Common myeloid progenitor, CD34-positive (primary cell): ENCODE measurements at regions not wholly inside any gene's neighbourhood (a gene's known extent, or its start where the extent isn't known, plus 50 kb on each side); places are given as distances from the start of the nearest gene placed in this dataset.

Experiments used
- CTCF ChIA-PET: fragments of 350-600 bp; sonication (Branson Sonifier 250); formaldehyde crosslinking; loops from one replicate; lab custom pipeline; 2021; ENCODE audit warnings: antibody characterized with exemption; lab: Charles Lee
- POLR2A ChIA-PET: fragments of 350-600 bp; sonication (Branson Sonifier 250); formaldehyde crosslinking; loops from one replicate; lab custom pipeline; 2021; ENCODE audit warnings: antibody characterized with exemption; lab: Charles Lee
- DNase-seq, 3 donors: peaks; one replicate each; pipeline versions ENCODE4 v3.0.0 to v3.0.0-alpha.2; 2013
- H3K27ac ChIP-seq, 2 experiments: 1 replicate in 1 of 2; 2 replicates in 1 of 2; pipeline ENCODE4 v1.7.0; 2013; ENCODE audit warnings: inconsistent platforms in 2 of 2, low read length in 2 of 2, mild to moderate bottlenecking in 2 of 2, low read depth in 1 of 2, moderate library complexity in 1 of 2; ENCODE audit not compliant: severe bottlenecking in 2 of 2, insufficient read depth in 1 of 2, poor library complexity in 1 of 2
- H3K27me3 ChIP-seq, 5 experiments: replicated peaks in 2 of 5; 1 replicate in 3 of 5; 2 replicates in 2 of 5; pipeline versions ENCODE4 v1.6.1 to v1.7.0; 2013; ENCODE audit warnings: low read length in 4 of 5, mild to moderate bottlenecking in 2 of 5, moderate library complexity in 2 of 5, inconsistent platforms in 1 of 5; ENCODE audit not compliant: insufficient read depth in 5 of 5, control insufficient read depth in 4 of 5
- H3K36me3 ChIP-seq, 4 experiments: 1 replicate in 2 of 4; 2 replicates in 2 of 4; pipeline versions ENCODE4 v1.6.1 to v1.7.0; 2013; ENCODE audit warnings: low read length in 3 of 4, control low read depth in 1 of 4, mild to moderate bottlenecking in 1 of 4; ENCODE audit not compliant: control insufficient read depth in 4 of 4, insufficient read depth in 4 of 4
- H3K4me1 ChIP-seq, 4 experiments: 1 replicate in 3 of 4; 2 replicates in 1 of 4; pipeline versions ENCODE4 v1.6.1 to v1.7.1; 2013; ENCODE audit warnings: low read length in 3 of 4, mild to moderate bottlenecking in 3 of 4, control low read depth in 1 of 4, inconsistent platforms in 1 of 4, moderate library complexity in 1 of 4; ENCODE audit not compliant: control insufficient read depth in 4 of 4, insufficient read depth in 4 of 4; ENCODE audit errors: control extremely low read depth in 1 of 4
- H3K4me3 ChIP-seq, 7 experiments: 1 replicate in 4 of 7; 2 replicates in 3 of 7; pipeline versions ENCODE4 v1.5.1 to v1.7.0; 2013; ENCODE audit warnings: mild to moderate bottlenecking in 7 of 7, low read length in 6 of 7, moderate library complexity in 6 of 7, inconsistent platforms in 2 of 7, low read depth in 2 of 7, control low read depth in 1 of 7; ENCODE audit not compliant: insufficient read depth in 4 of 7, control insufficient read depth in 1 of 7; ENCODE audit errors: extremely low read depth in 1 of 7
- H3K9me3 ChIP-seq, 5 experiments: 1 replicate in 4 of 5; 2 replicates in 1 of 5; pipeline versions ENCODE4 v1.6.1 to v1.7.1; 2013; ENCODE audit warnings: low read length in 4 of 5, mild to moderate bottlenecking in 2 of 5, inconsistent platforms in 1 of 5, low read depth in 1 of 5, moderate library complexity in 1 of 5; ENCODE audit not compliant: control insufficient read depth in 4 of 5, insufficient read depth in 2 of 5; ENCODE audit errors: control extremely low read depth in 1 of 5
- WGBS: methylation state at CpG from one replicate; pipeline ENCODE4 v1.1.5; 2013; ENCODE audit not compliant: insufficient coverage; 5-methylcytosine and 5-hydroxymethylcytosine counted together

DNA sequence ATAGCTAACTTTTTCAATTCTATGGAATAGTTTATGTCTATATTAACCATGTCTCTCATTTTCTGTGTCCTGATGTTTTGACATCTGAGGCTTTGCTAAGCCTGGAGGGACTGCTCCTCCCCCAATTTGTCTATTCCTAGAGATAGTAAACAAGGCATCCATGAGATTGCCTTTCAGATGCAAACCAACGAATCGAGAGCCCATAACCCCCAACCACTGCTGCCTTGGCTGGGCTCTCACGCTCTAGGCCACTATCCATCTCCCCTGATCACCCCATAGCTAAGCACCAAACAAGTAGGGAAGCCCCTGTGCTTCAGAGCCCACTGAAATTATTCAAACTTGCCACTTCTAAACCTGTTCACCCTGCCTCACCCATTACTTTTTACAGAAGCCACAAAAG lies 437.7 kb downstream of the SETD4 start:
- peaks cover 0 to 4% (median 2%) of the 10 kb centered on the region in 5 experiments for H3K9me3 ChIP-seq
- WGBS = 100% methylated on average over 2 of the region's 3 CpGs
- H3K36me3 ChIP-seq = no peaks in the 10 kb centered on the region
- ChIA-PET CTCF (no interaction called here), POLR2A (no interaction called here)
- no peak overlapping the region for H3K4me3 ChIP-seq
- no peaks in the 10 kb centered on the region for H3K27me3 ChIP-seq
- H3K4me1 ChIP-seq = no peaks in the 10 kb centered on the region
- DNase-seq = no peak
- H3K27ac ChIP-seq = no peak overlapping the region

GRCh38 chr21:35619184-35619583 lies 441.1 kb downstream of the SETD4 start:
- WGBS = 94% methylated on average over 2 of the region's 2 CpGs
- H3K9me3 ChIP-seq = peaks cover 0 to 4% (median 2%) of the 10 kb centered on the region in 5 experiments
- H3K27me3 ChIP-seq = no peaks in the 10 kb centered on the region
- CTCF ChIA-PET = no interaction called here
- no peaks in the 10 kb centered on the region for H3K36me3 ChIP-seq
- DNase-seq = peak in 1 of 3 donors; percentile 8
- no peak overlapping the region for H3K4me3 ChIP-seq
- no peak overlapping the region for H3K27ac ChIP-seq
- peaks cover 0 to 6% (median 5%) of the 10 kb centered on the region in 4 experiments for H3K4me1 ChIP-seq
- POLR2A ChIA-PET = no interaction called here

GRCh38 chr21:35617491-35617890 lies 442.8 kb downstream of the SETD4 start:
- H3K4me1 ChIP-seq = peaks cover 0 to 6% (median 5%) of the 10 kb centered on the region in 4 experiments
- no peak for DNase-seq
- ChIA-PET CTCF (interaction anchor here (1.1 kb wide), 1 partner anchor 871 kb away, joined by 4 read pairs; no protein-coding TSS in a partner anchor), POLR2A (interaction anchor here (0.7 kb wide), 1 partner anchor 10 kb away, joined by 3 read pairs; no protein-coding TSS in a partner anchor)
- no CpG with 5 or more reads among the region's 3 CpGs for WGBS
- no peak overlapping the region for H3K27ac ChIP-seq
- H3K4me3 ChIP-seq = no peak overlapping the region
- no peaks in the 10 kb centered on the region for H3K27me3 ChIP-seq
- peaks cover 0 to 2% (median 0%) of the 10 kb centered on the region in 5 experiments for H3K9me3 ChIP-seq
- no peaks in the 10 kb centered on the region for H3K36me3 ChIP-seq

DNA sequence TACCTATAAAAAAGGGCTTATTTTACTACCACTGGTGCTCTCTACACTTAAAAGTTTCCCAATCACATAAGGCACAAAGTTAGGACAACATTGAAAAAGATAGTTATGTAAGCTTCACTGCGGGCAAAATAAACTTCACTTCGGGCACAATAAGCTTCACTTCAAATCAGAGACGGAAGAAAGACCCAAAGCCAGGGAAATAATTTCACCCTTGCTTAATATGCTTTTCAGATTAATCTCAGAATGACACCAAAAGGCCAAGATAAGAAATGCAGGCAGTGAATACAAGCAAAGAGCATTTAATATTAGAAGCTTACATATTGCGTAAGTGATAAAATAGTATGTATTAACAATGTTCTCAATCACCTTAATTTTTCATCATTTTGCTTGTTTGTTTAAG lies 444.2 kb downstream of the SETD4 start:
- H3K27ac ChIP-seq = no peak overlapping the region

DNA sequence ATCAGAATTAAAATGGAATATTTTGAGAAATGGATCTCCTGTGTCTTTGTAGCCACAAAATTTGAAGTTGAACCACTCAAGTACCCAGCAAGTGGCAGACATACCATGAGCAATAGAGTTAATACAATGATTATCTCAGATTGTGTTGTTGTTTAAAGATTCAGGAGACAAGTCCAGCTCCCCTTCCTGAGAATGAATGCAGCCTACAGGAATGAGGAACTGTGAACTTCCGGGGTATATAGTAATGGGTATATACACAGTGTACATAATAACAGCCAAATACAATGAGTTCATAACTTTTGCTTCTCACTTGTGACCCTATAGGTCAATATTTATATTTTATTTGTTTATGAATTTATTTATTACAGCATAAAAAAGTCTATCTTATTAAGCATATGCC lies 445.0 kb downstream of the SETD4 start:
- no CpG with 5 or more reads among the region's 1 CpG for WGBS
- peaks cover 0 to 6% (median 5%) of the 10 kb centered on the region in 4 experiments for H3K4me1 ChIP-seq
- DNase-seq = peak in 1 of 3 donors; percentile 23
- no peaks in the 10 kb centered on the region for H3K27me3 ChIP-seq
- POLR2A ChIA-PET = interaction anchor here (0.6 kb wide), 1 partner anchor 43 kb away, joined by 4 read pairs; no protein-coding TSS in a partner anchor
- no peaks in the 10 kb centered on the region for H3K9me3 ChIP-seq
- no peaks in the 10 kb centered on the region for H3K36me3 ChIP-seq
- CTCF ChIA-PET = interaction anchor here (0.8 to 1.5 kb wide), 5 partner anchors 31 to 662 kb away, joined by 3 read pairs; no protein-coding TSS in a partner anchor
- no peak overlapping the region for H3K4me3 ChIP-seq
- no peak overlapping the region for H3K27ac ChIP-seq

More for the DNA sequence above, 444.2 kb downstream of the SETD4 start:
- WGBS = 0% methylated on average over 3 of the region's 4 CpGs
- ChIA-PET POLR2A (no interaction called here), CTCF (interaction anchor here (0.6 to 1.5 kb wide), 11 partner anchors 16 to 924 kb away, joined by 3 to 5 read pairs (median 3); no protein-coding TSS in a partner anchor)
- Histone ChIP-seq H3K27me3 (no peaks in the 10 kb centered on the region), H3K9me3 (no peaks in the 10 kb centered on the region), H3K4me3 (peak overlapping the region in 2 of 7 experiments; percentile 33 to 45), H3K36me3 (no peaks in the 10 kb centered on the region), H3K4me1 (peaks cover 0 to 6% (median 5%) of the 10 kb centered on the region in 4 experiments)
- DNase-seq = peak; percentile 52 to 66 (median 64)

GRCh38 chr21:35614396-35614921 lies 445.9 kb downstream of the SETD4 start:
- peaks cover 0 to 6% (median 5%) of the 10 kb centered on the region in 4 experiments for H3K4me1 ChIP-seq
- no CpG with 5 or more reads among the region's 4 CpGs for WGBS
- no peaks in the 10 kb centered on the region for H3K9me3 ChIP-seq
- no peak overlapping the region for H3K4me3 ChIP-seq
- no peaks in the 10 kb centered on the region for H3K27me3 ChIP-seq
- DNase-seq = peak in 1 of 3 donors; percentile 21
- H3K27ac ChIP-seq = no peak overlapping the region
- CTCF ChIA-PET = interaction anchor here (0.8 to 1.3 kb wide), 2 partner anchors 411 to 661 kb away, joined by 3 read pairs; no protein-coding TSS in a partner anchor
- H3K36me3 ChIP-seq = no peaks in the 10 kb centered on the region
- POLR2A ChIA-PET = interaction anchor here (0.6 kb wide), 1 partner anchor 44 kb away, joined by 4 read pairs; no protein-coding TSS in a partner anchor

GRCh38 chr21:35611708-35612132 lies 448.6 kb downstream of the SETD4 start:
- ChIA-PET POLR2A (no interaction called here), CTCF (interaction anchor here (0.9 kb wide), 1 partner anchor 228 kb away, joined by 3 read pairs; no protein-coding TSS in a partner anchor)
- Histone ChIP-seq H3K27ac (no peak overlapping the region), H3K4me3 (no peak overlapping the region), H3K27me3 (no peaks in the 10 kb centered on the region), H3K4me1 (peaks cover 0 to 6% (median 5%) of the 10 kb centered on the region in 4 experiments), H3K36me3 (no peaks in the 10 kb centered on the region), H3K9me3 (peaks cover 0 to 6% (median 4%) of the 10 kb centered on the region in 5 experiments)
- no peak for DNase-seq
- WGBS = 100% methylated on average over 1 of the region's 2 CpGs
